ENCODE measurements at regions not wholly inside any gene's neighbourhood (a gene's known extent, or its start where the extent isn't known, plus 50 kb on each side); places are given as distances from the start of the nearest gene placed in this dataset.

GRCh38 chr3:167958141-167958540 lies 137.6 kb downstream of the GOLIM4 start:
- H3K4me1 Mint-ChIP-seq (ENCODE audit: unreplicated experiment), result no peaks in the 10 kb centered on the region
- no peak for TF ChIP-seq CTCF (IDR thresholded peaks at IDR 0.05; ENCODE audit: unreplicated experiment)
- DNase-seq (ENCODE audit: low spot score), result no peak
- no peaks in the 10 kb centered on the region for H3K9me3 Mint-ChIP-seq (ENCODE audit: unreplicated experiment)
- no peak overlapping the region for H3K4me3 Mint-ChIP-seq (ENCODE audit: unreplicated experiment)
- H3K36me3 Mint-ChIP-seq (ENCODE audit: low read depth, unreplicated experiment), result no peaks in the 10 kb centered on the region
- peaks cover 2% of the 10 kb centered on the region for H3K27me3 Mint-ChIP-seq (ENCODE audit: unreplicated experiment)
- H3K27ac Mint-ChIP-seq (ENCODE audit: unreplicated experiment), result no peak overlapping the region

GRCh38 chr3:167952969-167953368 lies 142.8 kb downstream of the GOLIM4 start:
- no peaks in the 10 kb centered on the region for H3K4me1 Mint-ChIP-seq (ENCODE audit: unreplicated experiment)
- no peak overlapping the region for H3K4me3 Mint-ChIP-seq (ENCODE audit: unreplicated experiment)
- H3K36me3 Mint-ChIP-seq (ENCODE audit: low read depth, unreplicated experiment), result no peaks in the 10 kb centered on the region
- H3K27ac Mint-ChIP-seq (ENCODE audit: unreplicated experiment), result no peak overlapping the region
- peaks cover 2% of the 10 kb centered on the region for H3K27me3 Mint-ChIP-seq (ENCODE audit: unreplicated experiment)
- no peaks in the 10 kb centered on the region for H3K9me3 Mint-ChIP-seq (ENCODE audit: unreplicated experiment)
- TF ChIP-seq CTCF (IDR thresholded peaks at IDR 0.05; ENCODE audit: unreplicated experiment), result no peak
- DNase-seq (ENCODE audit: low spot score), result no peak

GRCh38 chr3:167950212-167950611 lies 145.5 kb downstream of the GOLIM4 start:
- H3K9me3 Mint-ChIP-seq (ENCODE audit: unreplicated experiment), result no peaks in the 10 kb centered on the region
- H3K27me3 Mint-ChIP-seq (ENCODE audit: unreplicated experiment), result no peaks in the 10 kb centered on the region
- peaks cover 3% of the 10 kb centered on the region for H3K4me1 Mint-ChIP-seq (ENCODE audit: unreplicated experiment)
- no peak overlapping the region for H3K4me3 Mint-ChIP-seq (ENCODE audit: unreplicated experiment)
- no peak for DNase-seq (ENCODE audit: low spot score)
- H3K27ac Mint-ChIP-seq (ENCODE audit: unreplicated experiment), result no peak overlapping the region
- no peak for TF ChIP-seq CTCF (IDR thresholded peaks at IDR 0.05; ENCODE audit: unreplicated experiment)
- no peaks in the 10 kb centered on the region for H3K36me3 Mint-ChIP-seq (ENCODE audit: low read depth, unreplicated experiment)

- Mint-ChIP-seq H3K27me3 (ENCODE audit: unreplicated experiment) (no peaks in the 10 kb centered on the region), H3K36me3 (ENCODE audit: low read depth, unreplicated experiment) (no peaks in the 10 kb centered on the region), H3K27ac (ENCODE audit: unreplicated experiment) (peak overlapping the region; percentile 94), H3K9me3 (ENCODE audit: unreplicated experiment) (no peaks in the 10 kb centered on the region), H3K4me1 (ENCODE audit: unreplicated experiment) (peaks cover 32% of the 10 kb centered on the region), H3K4me3 (ENCODE audit: unreplicated experiment) (no peak overlapping the region)
- no peak for TF ChIP-seq CTCF (IDR thresholded peaks at IDR 0.05; ENCODE audit: unreplicated experiment)
- DNase-seq (ENCODE audit: low spot score), result peak; percentile 24
These were observed 154.3 kb downstream of the GOLIM4 start for GRCh38 chr3:167941234-167941995.

- Mint-ChIP-seq H3K27ac (ENCODE audit: unreplicated experiment) (no peak overlapping the region), H3K36me3 (ENCODE audit: low read depth, unreplicated experiment) (no peaks in the 10 kb centered on the region), H3K9me3 (ENCODE audit: unreplicated experiment) (no peaks in the 10 kb centered on the region), H3K27me3 (ENCODE audit: unreplicated experiment) (no peaks in the 10 kb centered on the region), H3K4me3 (ENCODE audit: unreplicated experiment) (no peak overlapping the region), H3K4me1 (ENCODE audit: unreplicated experiment) (peaks cover 37% of the 10 kb centered on the region)
- no peak for DNase-seq (ENCODE audit: low spot score)
- TF ChIP-seq CTCF (IDR thresholded peaks at IDR 0.05; ENCODE audit: unreplicated experiment), result no peak
These were observed 155.5 kb downstream of the GOLIM4 start for GRCh38 chr3:167940241-167940640.

Data from endothelial cell (in vitro differentiated cells).